WERI-Rb-1 (cell line): ENCODE measurements at regions not wholly inside any gene's neighbourhood (a gene's known extent, or its start where the extent isn't known, plus 50 kb on each side); places are given as distances from the start of the nearest gene placed in this dataset.

ENCODE experiments used
- DNase-seq: peaks from one replicate; pipeline ENCODE4 v3.0.0-alpha.2; 2020
- H3K27ac ChIP-seq: fragments of 250-450 bp; sonication (Bioruptor Pico); 2 replicates; pipeline ENCODE4 v1.5.1; 2020; ENCODE audit warnings: mild to moderate bottlenecking, moderate library complexity
- H3K27me3 ChIP-seq: fragments of 250-450 bp; sonication (Bioruptor Pico); 2 replicates; pipeline ENCODE4 v1.5.1; 2021; ENCODE audit warnings: mild to moderate bottlenecking, low read depth, moderate library complexity; ENCODE audit not compliant: insufficient read depth, severe bottlenecking
- H3K36me3 ChIP-seq: fragments of 250-450 bp; sonication (Bioruptor Pico); 2 replicates; pipeline ENCODE4 v1.5.1; 2020; ENCODE audit warnings: mild to moderate bottlenecking, moderate library complexity
- H3K4me3 ChIP-seq: 2 replicates; pipeline ENCODE4 v1.5.1; 2011; ENCODE audit warnings: low read depth, mild to moderate bottlenecking, control low read depth, low read length
- H3K9me3 ChIP-seq: fragments of 250-450 bp; sonication (Bioruptor Pico); 2 replicates; pipeline ENCODE4 v1.5.1; 2021; ENCODE audit warnings: mild to moderate bottlenecking, moderate library complexity; ENCODE audit not compliant: severe bottlenecking
- CTCF ChIP-seq: IDR thresholded peaks from 2 replicates; pipeline ENCODE4 v1.5.1; 2011; ENCODE audit warnings: low read depth, mild to moderate bottlenecking, control low read depth, inconsistent platforms, low read length

GRCh38 chr12:38448991-38449390 lies 132.4 kb downstream of the ALG10B start:
- H3K4me3 ChIP-seq = no peak overlapping the region
- no peaks in the 10 kb centered on the region for H3K9me3 ChIP-seq
- no peaks in the 10 kb centered on the region for H3K36me3 ChIP-seq
- H3K27ac ChIP-seq = no peak overlapping the region
- no peak for DNase-seq
- peaks cover 24% of the 10 kb centered on the region for H3K27me3 ChIP-seq
- no peak for TF ChIP-seq CTCF

GRCh38 chr12:38456537-38457120 lies 140.1 kb downstream of the ALG10B start:
- Histone ChIP-seq H3K27ac (no peak overlapping the region), H3K9me3 (no peaks in the 10 kb centered on the region), H3K27me3 (peaks cover 22% of the 10 kb centered on the region), H3K36me3 (no peaks in the 10 kb centered on the region), H3K4me3 (no peak overlapping the region)
- DNase-seq = no peak
- TF ChIP-seq CTCF = no peak

GRCh38 chr12:38465020-38465419 lies 148.4 kb downstream of the ALG10B start:
- Histone ChIP-seq H3K9me3 (no peaks in the 10 kb centered on the region), H3K27me3 (peaks cover 15% of the 10 kb centered on the region), H3K4me3 (no peak overlapping the region), H3K36me3 (no peaks in the 10 kb centered on the region), H3K27ac (no peak overlapping the region)
- TF ChIP-seq CTCF = no peak
- DNase-seq = no peak

- no peak for TF ChIP-seq CTCF
- no peak for DNase-seq
- Histone ChIP-seq H3K27ac (no peak overlapping the region), H3K36me3 (no peaks in the 10 kb centered on the region), H3K4me3 (no peak overlapping the region), H3K9me3 (peaks cover 6% of the 10 kb centered on the region), H3K27me3 (peaks cover 15% of the 10 kb centered on the region)
Observed at GRCh38 chr12:38469715-38470114, 153.1 kb downstream of the ALG10B start.

- no peak for TF ChIP-seq CTCF
- Histone ChIP-seq H3K27me3 (peaks cover 14% of the 10 kb centered on the region), H3K27ac (no peak overlapping the region), H3K36me3 (no peaks in the 10 kb centered on the region), H3K9me3 (peaks cover 6% of the 10 kb centered on the region), H3K4me3 (no peak overlapping the region)
- no peak for DNase-seq
Observed at GRCh38 chr12:38477340-38478090, 160.9 kb downstream of the ALG10B start.

- H3K27ac ChIP-seq = no peak overlapping the region
- DNase-seq = no peak
- TF ChIP-seq CTCF = no peak
- no peaks in the 10 kb centered on the region for H3K36me3 ChIP-seq
- peaks cover 19% of the 10 kb centered on the region for H3K27me3 ChIP-seq
- no peaks in the 10 kb centered on the region for H3K9me3 ChIP-seq
- no peak overlapping the region for H3K4me3 ChIP-seq
Observed at GRCh38 chr12:38480594-38480993, 164.0 kb downstream of the ALG10B start.
